ENCODE measurements at regions not wholly inside any gene's neighbourhood (a gene's known extent, or its start where the extent isn't known, plus 50 kb on each side); places are given as distances from the start of the nearest gene placed in this dataset.

DNA sequence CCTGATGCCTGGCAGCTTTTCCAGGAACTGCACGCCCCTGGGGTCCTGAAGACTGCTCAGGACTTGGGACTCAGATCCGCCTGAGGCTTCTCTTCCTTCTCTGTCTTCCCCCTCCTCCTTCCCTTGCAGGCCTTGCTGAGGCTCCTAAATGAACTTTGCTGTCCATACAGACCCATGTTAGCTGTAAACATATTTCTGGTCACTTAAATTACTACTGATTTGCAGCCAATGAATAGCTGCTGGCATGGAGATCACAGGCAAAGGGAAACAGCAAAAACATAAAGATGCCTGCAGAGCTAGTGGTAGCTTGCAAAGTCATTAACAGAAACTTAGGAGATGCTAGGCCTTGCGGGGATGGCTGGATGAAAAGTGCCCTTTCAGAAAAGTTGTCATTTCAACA lies 261.9 kb downstream of the GADD45G start:
- TF ChIP-seq, protein P1, sequence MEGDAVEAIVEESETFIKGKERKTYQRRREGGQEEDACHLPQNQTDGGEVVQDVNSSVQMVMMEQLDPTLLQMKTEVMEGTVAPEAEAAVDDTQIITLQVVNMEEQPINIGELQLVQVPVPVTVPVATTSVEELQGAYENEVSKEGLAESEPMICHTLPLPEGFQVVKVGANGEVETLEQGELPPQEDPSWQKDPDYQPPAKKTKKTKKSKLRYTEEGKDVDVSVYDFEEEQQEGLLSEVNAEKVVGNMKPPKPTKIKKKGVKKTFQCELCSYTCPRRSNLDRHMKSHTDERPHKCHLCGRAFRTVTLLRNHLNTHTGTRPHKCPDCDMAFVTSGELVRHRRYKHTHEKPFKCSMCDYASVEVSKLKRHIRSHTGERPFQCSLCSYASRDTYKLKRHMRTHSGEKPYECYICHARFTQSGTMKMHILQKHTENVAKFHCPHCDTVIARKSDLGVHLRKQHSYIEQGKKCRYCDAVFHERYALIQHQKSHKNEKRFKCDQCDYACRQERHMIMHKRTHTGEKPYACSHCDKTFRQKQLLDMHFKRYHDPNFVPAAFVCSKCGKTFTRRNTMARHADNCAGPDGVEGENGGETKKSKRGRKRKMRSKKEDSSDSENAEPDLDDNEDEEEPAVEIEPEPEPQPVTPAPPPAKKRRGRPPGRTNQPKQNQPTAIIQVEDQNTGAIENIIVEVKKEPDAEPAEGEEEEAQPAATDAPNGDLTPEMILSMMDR (IDR thresholded peaks at IDR 0.05), result no peak
- H3K27me3 ChIP-seq, result peaks cover 16% of the 10 kb centered on the region
- H3K36me3 ChIP-seq, result no peaks in the 10 kb centered on the region
- H3K9me3 ChIP-seq, result no peaks in the 10 kb centered on the region
- no peak overlapping the region for H3K27ac ChIP-seq
- H3K4me1 ChIP-seq (ENCODE audit: control insufficient read depth in 1 of 2, insufficient read depth in 1 of 2, low read depth in 1 of 2, low read length in 1 of 2), result no peaks in the 10 kb centered on the region
- no peak overlapping the region for H3K4me3 ChIP-seq (ENCODE audit: low read depth in 1 of 2, low read length in 1 of 2)

DNA sequence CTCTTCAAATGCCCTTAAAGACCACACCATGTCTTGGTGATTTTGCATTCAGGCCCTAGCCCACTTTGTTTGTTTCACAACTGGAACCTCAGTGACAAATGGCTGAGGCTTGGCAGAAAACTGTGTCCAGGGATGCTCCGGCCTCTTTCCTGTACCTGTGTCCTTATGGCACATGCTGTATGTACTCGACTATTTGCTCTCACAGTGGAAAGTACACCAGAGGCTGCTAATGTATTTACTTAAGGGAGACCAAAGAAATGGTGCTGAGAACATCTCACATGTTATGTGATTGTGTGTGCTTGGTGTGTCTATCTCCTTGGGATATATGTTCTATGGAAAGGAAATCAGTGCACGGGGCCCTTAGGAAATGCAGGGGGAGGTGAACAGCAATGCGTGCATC lies 263.3 kb downstream of the GADD45G start:
- no peaks in the 10 kb centered on the region for H3K4me1 ChIP-seq (ENCODE audit: control insufficient read depth in 1 of 2, insufficient read depth in 1 of 2, low read depth in 1 of 2, low read length in 1 of 2)
- peaks cover 2% of the 10 kb centered on the region for H3K27me3 ChIP-seq
- TF ChIP-seq, protein P1 (IDR thresholded peaks at IDR 0.05), result no peak
- no peak overlapping the region for H3K27ac ChIP-seq
- H3K4me3 ChIP-seq (ENCODE audit: low read depth in 1 of 2, low read length in 1 of 2), result no peak overlapping the region
- no peaks in the 10 kb centered on the region for H3K36me3 ChIP-seq
- H3K9me3 ChIP-seq, result no peaks in the 10 kb centered on the region

DNA sequence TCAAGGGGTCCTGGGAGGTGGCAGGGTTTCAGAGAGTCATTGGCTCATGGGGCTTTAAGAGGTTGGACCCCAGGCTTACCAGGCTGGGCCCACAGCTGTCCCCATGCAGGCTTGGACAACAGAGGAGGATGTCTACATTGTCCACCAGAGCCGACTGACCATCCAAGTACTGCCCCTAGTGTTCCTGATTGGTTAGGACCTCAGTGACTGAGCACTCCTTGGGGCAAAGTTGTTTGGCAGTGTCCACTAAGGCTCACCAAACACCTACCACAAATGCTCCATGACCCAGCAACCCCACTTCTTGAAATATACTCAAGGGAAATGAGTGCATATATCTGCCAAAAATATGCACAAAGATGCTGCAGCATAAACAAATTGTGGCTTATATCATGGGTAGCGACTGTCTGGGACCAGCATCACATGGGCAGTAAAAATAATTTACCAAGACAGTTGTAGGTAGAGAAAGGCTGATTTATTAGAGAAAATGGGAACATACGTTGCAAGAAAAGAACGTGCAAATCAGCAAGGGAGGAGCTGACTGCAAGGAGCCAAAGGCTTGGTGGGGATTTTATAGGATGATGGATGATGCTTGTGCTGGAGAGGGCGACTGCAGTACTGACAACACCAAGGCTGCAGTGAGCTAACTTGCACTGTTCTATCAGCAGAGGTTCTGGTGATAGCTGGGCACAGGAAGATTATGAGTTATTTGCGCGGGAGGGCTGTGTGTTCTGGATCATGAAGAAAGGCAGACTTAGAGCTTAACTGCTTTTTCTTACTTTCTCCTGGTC lies 265.2 kb downstream of the GADD45G start:
- Histone ChIP-seq H3K4me3 (ENCODE audit: low read depth in 1 of 2, low read length in 1 of 2) (no peak overlapping the region), H3K36me3 (no peaks in the 10 kb centered on the region), H3K27ac (no peak overlapping the region), H3K27me3 (no peaks in the 10 kb centered on the region), H3K9me3 (no peaks in the 10 kb centered on the region), H3K4me1 (ENCODE audit: control insufficient read depth in 1 of 2, insufficient read depth in 1 of 2, low read depth in 1 of 2, low read length in 1 of 2) (no peaks in the 10 kb centered on the region)
- TF ChIP-seq, protein P1 (IDR thresholded peaks at IDR 0.05), result no peak

DNA sequence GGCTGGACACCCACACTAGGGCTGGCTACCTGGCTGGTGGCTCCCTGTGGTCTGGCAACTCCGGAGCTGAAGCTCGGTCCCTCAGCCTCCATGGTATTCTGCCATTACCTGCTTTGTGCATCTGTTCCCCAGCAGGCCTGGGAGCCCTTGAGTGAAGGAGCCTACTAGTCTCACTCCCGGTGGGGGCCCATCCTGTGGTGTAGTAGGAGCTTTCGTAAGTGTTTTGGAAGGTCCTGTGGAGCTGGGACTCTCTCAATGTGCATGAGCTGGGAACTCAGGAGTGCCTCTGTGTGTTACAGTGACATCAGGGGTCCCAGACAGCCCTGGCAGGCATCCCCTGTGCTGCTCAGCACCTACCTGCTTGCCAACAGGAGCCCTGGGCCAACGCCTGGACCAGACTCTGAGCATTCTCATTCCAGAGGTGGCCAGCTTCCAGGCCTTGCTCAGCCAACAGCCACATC lies 267.1 kb downstream of the GADD45G start:
- Histone ChIP-seq H3K9me3 (no peaks in the 10 kb centered on the region), H3K4me1 (ENCODE audit: control insufficient read depth in 1 of 2, insufficient read depth in 1 of 2, low read depth in 1 of 2, low read length in 1 of 2) (no peaks in the 10 kb centered on the region), H3K27ac (no peak overlapping the region), H3K36me3 (no peaks in the 10 kb centered on the region), H3K4me3 (ENCODE audit: low read depth in 1 of 2, low read length in 1 of 2) (no peak overlapping the region), H3K27me3 (no peaks in the 10 kb centered on the region)
- TF ChIP-seq, protein P1 (IDR thresholded peaks at IDR 0.05), result no peak

DNA sequence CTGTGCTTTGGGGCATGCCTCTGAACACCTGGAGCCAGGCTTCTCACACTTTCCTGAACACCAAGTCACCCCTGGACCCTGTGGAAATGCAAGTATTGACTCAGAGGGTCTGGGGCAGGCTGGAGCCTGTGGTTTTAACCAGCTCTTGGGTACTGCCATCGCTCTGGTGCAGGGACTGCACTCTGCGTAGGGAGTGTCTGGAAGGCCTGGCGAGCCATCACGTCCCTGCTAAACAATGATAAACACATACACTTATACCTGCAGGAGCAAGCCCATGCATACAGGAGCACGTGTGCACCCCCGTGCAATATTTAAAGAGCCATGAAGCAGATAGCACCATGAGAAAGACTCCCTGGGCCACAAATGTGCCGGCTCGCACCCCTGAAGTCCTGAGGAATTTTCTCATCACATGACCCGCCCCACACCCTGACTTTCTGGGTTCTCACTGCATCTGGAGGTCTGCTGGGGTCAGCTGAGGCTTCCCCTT lies 267.7 kb downstream of the GADD45G start:
- TF ChIP-seq, protein P1 (IDR thresholded peaks at IDR 0.05), result no peak

More for the DNA sequence above, 267.7 kb downstream of the GADD45G start:
- Histone ChIP-seq H3K27me3 (no peaks in the 10 kb centered on the region), H3K27ac (no peak overlapping the region), H3K9me3 (no peaks in the 10 kb centered on the region), H3K4me3 (ENCODE audit: low read depth in 1 of 2, low read length in 1 of 2) (no peak overlapping the region), H3K4me1 (ENCODE audit: control insufficient read depth in 1 of 2, insufficient read depth in 1 of 2, low read depth in 1 of 2, low read length in 1 of 2) (no peaks in the 10 kb centered on the region), H3K36me3 (no peaks in the 10 kb centered on the region)

All from neutrophil (primary cell).